ENCODE measurements at regions not wholly inside any gene's neighbourhood (a gene's known extent, or its start where the extent isn't known, plus 50 kb on each side); places are given as distances from the start of the nearest gene placed in this dataset.

DNA sequence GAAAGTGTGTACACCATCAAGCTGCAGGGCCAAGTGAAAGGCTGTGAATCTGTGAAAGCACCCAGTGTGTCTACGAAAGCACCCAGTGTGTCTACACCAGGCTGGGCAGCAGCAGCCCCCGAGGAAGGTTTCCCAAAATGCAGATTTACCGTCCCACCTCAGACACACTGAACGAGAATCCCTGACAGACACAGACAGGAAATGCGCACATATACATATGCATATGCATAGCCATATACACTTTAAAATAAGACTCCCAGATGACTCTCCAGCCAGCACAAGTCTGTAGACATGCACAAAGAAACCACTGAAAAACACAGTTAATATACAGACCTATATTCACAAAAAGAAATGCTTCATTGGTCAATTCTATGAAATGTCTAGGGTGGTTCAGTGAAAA, 155.5 kb upstream of the OPCML start:
- Histone ChIP-seq H3K9me3 (no peaks in the 10 kb centered on the region), H3K27me3 (no peaks in the 10 kb centered on the region), H3K4me3 (no peak overlapping the region), H3K36me3 (no peaks in the 10 kb centered on the region), H3K27ac (no peak overlapping the region), H3K4me1 (no peaks in the 10 kb centered on the region)
- intact Hi-C loops (cut with DNase I; ENCODE audit: low total_unique reads), result no loop called here
- no peak for TF ChIP-seq CTCF (IDR thresholded peaks at IDR 0.05)
- DNase-seq, result no peak

DNA sequence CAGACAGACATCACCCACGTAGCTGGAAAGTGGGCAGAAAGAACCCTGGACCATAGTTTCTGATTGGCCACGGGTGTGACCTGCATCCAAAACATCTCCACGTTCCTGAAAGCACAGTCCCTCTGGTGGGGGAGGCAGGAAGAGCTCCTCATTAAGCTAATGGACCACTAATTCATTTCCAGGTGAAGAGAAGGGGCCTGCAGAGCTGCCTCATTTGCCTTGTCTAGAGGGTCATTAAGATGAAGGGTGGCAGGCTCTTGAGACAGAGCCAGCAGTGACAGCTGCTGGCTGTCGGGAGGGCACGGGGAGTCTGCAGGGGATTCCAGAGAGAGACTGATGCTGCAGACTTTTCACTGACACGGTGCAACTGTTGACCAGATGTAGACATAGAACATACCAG, 149.6 kb upstream of the OPCML start:
- Histone ChIP-seq H3K27ac (no peak overlapping the region), H3K9me3 (no peaks in the 10 kb centered on the region), H3K4me3 (no peak overlapping the region), H3K4me1 (no peaks in the 10 kb centered on the region), H3K27me3 (peaks cover 0 to 3% of the 10 kb centered on the region in 2 donors), H3K36me3 (no peaks in the 10 kb centered on the region)
- DNase-seq, result no peak
- no peak for TF ChIP-seq CTCF (IDR thresholded peaks at IDR 0.05)
- intact Hi-C loops (cut with DNase I; ENCODE audit: low total_unique reads), result no loop called here

DNA sequence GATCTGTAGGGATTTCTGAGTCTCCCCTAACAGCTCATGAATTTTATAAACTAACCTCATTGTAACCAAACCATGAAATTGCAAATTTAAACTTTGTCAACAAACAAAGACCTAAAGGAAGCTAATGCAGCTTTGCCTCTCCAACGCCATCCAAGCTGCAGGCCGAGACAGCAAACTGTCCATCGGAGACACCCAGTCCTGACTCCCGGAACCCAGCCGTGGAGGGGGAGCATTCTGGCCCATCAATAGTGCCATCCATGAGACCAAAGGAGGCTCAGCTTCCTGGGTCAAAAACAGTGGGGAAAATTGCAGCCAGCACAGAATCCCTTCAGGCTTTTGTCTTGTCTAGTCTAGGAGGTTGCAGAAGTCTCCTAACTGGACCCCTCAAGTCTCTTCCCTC, 147.6 kb upstream of the OPCML start:
- H3K27ac ChIP-seq, result no peak overlapping the region
- H3K27me3 ChIP-seq, result peaks cover 0 to 3% of the 10 kb centered on the region in 2 donors
- no peaks in the 10 kb centered on the region for H3K36me3 ChIP-seq
- no peak for TF ChIP-seq CTCF (IDR thresholded peaks at IDR 0.05)
- intact Hi-C loops (cut with DNase I; ENCODE audit: low total_unique reads), result no loop called here
- no peaks in the 10 kb centered on the region for H3K9me3 ChIP-seq
- no peaks in the 10 kb centered on the region for H3K4me1 ChIP-seq
- no peak for DNase-seq
- no peak overlapping the region for H3K4me3 ChIP-seq

DNA sequence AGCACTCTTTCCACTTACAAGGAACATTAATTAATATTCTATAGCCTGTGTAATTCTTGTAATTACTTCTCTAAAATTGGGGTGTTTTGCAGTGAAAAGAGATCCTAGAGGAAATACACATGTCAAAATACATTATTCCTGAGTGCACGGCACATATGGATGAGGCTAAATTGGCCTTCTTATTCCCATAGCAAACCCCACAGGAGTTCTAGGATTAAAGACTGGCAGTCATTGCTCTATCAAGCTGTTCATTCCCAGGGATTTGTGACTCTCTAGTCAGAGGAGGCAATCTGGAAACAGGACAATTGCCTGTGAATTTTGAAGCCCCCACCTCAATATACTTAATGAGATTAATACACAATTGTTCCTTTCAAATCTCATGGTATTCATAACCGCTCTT, 145.9 kb upstream of the OPCML start:
- Histone ChIP-seq H3K36me3 (no peaks in the 10 kb centered on the region), H3K27ac (no peak overlapping the region), H3K9me3 (no peaks in the 10 kb centered on the region), H3K27me3 (peaks cover 0 to 3% of the 10 kb centered on the region in 2 donors), H3K4me1 (no peaks in the 10 kb centered on the region), H3K4me3 (no peak overlapping the region)
- intact Hi-C loops (cut with DNase I; ENCODE audit: low total_unique reads), result no loop called here
- DNase-seq, result no peak
- TF ChIP-seq CTCF (IDR thresholded peaks at IDR 0.05), result no peak

DNA sequence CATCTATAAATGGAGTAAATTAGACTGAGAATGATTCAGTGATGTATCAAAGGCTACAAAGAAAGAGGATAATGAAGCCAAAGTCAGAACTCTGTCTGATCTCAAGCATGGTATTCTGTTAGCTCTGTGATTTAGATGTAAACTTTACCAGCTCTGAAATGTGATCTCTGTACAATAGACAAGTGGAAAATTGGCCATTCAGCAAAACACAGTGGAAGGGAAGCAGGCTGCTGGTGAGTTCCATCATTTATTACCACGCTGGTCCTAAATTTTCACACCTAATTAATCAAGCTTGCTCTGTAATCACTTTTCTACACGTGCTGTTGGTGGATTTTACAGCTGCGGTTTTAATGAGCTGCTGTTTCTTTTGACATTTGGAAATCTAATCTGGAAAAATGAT, 145.1 kb upstream of the OPCML start:
- Histone ChIP-seq H3K36me3 (no peaks in the 10 kb centered on the region), H3K27me3 (peaks cover 0 to 3% of the 10 kb centered on the region in 2 donors), H3K9me3 (no peaks in the 10 kb centered on the region), H3K27ac (no peak overlapping the region), H3K4me1 (no peaks in the 10 kb centered on the region), H3K4me3 (no peak overlapping the region)
- intact Hi-C loops (cut with DNase I; ENCODE audit: low total_unique reads), result no loop called here
- DNase-seq, result no peak
- no peak for TF ChIP-seq CTCF (IDR thresholded peaks at IDR 0.05)

DNA sequence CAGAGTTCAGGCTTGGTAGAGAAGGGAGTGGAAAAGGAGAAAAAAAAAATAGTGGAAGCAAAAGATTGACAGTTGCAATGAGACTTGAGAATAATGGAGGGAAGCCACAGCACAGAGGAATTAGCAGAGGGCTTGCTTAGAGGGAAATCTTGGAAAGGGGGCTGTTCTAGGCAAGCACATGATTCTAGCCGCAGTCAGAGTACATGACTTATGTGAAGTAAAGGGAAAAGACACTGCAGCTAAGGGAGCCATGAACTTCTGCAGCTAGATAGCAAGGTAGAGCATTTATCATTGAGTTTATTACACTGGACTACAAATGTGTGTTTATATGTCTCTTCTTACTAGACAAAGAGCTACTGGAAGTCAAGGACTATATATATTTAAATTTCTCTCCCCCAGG, 144.0 kb upstream of the OPCML start:
- Histone ChIP-seq H3K4me1 (no peaks in the 10 kb centered on the region), H3K27me3 (no peaks in the 10 kb centered on the region), H3K36me3 (no peaks in the 10 kb centered on the region), H3K27ac (no peak overlapping the region), H3K9me3 (no peaks in the 10 kb centered on the region), H3K4me3 (no peak overlapping the region)
- no peak for DNase-seq
- TF ChIP-seq CTCF (IDR thresholded peaks at IDR 0.05), result no peak
- intact Hi-C loops (cut with DNase I; ENCODE audit: low total_unique reads), result no loop called here

All from tibial artery (tissue), 4 donors.